ENCODE measurements at regions not wholly inside any gene's neighbourhood (a gene's known extent, or its start where the extent isn't known, plus 50 kb on each side); places are given as distances from the start of the nearest gene placed in this dataset.

DNA sequence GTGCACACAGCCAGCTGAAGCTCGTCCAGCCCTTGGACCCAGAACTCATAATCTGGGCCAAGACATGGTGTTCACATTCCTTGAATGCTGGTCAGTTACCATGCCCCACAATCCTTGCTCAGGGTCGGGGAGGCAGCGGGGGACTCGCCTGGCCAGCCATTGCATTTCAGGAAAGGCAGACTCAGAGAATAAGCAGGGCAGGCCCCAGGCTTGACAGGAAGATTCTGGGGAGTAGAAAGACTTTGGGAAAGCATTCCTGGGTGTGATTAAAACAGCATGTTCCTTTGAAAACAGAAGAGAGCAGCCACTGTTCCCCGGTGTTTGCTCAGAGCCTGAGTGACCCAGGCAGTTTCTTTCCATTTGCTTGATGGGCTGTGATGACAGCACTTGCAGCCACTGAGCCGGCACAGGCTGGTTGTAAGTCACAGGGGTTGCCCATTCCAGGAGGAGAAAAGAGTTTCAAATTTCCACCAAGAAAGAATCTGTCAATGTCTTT is 473.7 kb downstream of the TYW1 start:
- no peak for TF ChIP-seq EZH2 (IDR thresholded peaks at IDR 0.05; ENCODE audit: low read depth, unreplicated experiment)
- TF ChIP-seq, protein P1, sequence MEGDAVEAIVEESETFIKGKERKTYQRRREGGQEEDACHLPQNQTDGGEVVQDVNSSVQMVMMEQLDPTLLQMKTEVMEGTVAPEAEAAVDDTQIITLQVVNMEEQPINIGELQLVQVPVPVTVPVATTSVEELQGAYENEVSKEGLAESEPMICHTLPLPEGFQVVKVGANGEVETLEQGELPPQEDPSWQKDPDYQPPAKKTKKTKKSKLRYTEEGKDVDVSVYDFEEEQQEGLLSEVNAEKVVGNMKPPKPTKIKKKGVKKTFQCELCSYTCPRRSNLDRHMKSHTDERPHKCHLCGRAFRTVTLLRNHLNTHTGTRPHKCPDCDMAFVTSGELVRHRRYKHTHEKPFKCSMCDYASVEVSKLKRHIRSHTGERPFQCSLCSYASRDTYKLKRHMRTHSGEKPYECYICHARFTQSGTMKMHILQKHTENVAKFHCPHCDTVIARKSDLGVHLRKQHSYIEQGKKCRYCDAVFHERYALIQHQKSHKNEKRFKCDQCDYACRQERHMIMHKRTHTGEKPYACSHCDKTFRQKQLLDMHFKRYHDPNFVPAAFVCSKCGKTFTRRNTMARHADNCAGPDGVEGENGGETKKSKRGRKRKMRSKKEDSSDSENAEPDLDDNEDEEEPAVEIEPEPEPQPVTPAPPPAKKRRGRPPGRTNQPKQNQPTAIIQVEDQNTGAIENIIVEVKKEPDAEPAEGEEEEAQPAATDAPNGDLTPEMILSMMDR (conservative IDR thresholded peaks at IDR 0.05; ENCODE audit: low read depth in 2 of 2): no peak
- TF ChIP-seq, protein P2, sequence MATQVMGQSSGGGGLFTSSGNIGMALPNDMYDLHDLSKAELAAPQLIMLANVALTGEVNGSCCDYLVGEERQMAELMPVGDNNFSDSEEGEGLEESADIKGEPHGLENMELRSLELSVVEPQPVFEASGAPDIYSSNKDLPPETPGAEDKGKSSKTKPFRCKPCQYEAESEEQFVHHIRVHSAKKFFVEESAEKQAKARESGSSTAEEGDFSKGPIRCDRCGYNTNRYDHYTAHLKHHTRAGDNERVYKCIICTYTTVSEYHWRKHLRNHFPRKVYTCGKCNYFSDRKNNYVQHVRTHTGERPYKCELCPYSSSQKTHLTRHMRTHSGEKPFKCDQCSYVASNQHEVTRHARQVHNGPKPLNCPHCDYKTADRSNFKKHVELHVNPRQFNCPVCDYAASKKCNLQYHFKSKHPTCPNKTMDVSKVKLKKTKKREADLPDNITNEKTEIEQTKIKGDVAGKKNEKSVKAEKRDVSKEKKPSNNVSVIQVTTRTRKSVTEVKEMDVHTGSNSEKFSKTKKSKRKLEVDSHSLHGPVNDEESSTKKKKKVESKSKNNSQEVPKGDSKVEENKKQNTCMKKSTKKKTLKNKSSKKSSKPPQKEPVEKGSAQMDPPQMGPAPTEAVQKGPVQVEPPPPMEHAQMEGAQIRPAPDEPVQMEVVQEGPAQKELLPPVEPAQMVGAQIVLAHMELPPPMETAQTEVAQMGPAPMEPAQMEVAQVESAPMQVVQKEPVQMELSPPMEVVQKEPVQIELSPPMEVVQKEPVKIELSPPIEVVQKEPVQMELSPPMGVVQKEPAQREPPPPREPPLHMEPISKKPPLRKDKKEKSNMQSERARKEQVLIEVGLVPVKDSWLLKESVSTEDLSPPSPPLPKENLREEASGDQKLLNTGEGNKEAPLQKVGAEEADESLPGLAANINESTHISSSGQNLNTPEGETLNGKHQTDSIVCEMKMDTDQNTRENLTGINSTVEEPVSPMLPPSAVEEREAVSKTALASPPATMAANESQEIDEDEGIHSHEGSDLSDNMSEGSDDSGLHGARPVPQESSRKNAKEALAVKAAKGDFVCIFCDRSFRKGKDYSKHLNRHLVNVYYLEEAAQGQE (IDR thresholded peaks at IDR 0.05; ENCODE audit: unreplicated experiment): no peak
- TF ChIP-seq CREB1 (CRISPR knock-in tag; IDR thresholded peaks at IDR 0.05; ENCODE audit: low read depth): no peak
- TF ChIP-seq, protein P3, sequence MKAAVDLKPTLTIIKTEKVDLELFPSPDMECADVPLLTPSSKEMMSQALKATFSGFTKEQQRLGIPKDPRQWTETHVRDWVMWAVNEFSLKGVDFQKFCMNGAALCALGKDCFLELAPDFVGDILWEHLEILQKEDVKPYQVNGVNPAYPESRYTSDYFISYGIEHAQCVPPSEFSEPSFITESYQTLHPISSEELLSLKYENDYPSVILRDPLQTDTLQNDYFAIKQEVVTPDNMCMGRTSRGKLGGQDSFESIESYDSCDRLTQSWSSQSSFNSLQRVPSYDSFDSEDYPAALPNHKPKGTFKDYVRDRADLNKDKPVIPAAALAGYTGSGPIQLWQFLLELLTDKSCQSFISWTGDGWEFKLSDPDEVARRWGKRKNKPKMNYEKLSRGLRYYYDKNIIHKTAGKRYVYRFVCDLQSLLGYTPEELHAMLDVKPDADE (IDR thresholded peaks at IDR 0.05): no peak
- no peak for TF ChIP-seq POLR2AphosphoS5 (IDR thresholded peaks at IDR 0.05; ENCODE audit: low read depth)
- TF ChIP-seq NANOG (IDR thresholded peaks at IDR 0.05; ENCODE audit: borderline replicate concordance): no peak
- TF ChIP-seq ZNF114 (CRISPR knock-in tag; IDR thresholded peaks at IDR 0.05): no peak
- TF ChIP-seq ZNF331 (CRISPR knock-in tag; IDR thresholded peaks at IDR 0.05; ENCODE audit: low read depth): no peak
- no peak for TF ChIP-seq EZH2phosphoT487 (IDR thresholded peaks at IDR 0.05; ENCODE audit: unreplicated experiment)
- no peak for TF ChIP-seq STAT1 (IDR thresholded peaks at IDR 0.05; ENCODE audit: unreplicated experiment)
